ENCODE measurements at regions not wholly inside any gene's neighbourhood (a gene's known extent, or its start where the extent isn't known, plus 50 kb on each side); places are given as distances from the start of the nearest gene placed in this dataset.
"Not testable (repeated sequence)": the region's sequence is repeated elsewhere in the genome, so short reads cannot be mapped to it uniquely, and the experiment has no call there.

DNA sequence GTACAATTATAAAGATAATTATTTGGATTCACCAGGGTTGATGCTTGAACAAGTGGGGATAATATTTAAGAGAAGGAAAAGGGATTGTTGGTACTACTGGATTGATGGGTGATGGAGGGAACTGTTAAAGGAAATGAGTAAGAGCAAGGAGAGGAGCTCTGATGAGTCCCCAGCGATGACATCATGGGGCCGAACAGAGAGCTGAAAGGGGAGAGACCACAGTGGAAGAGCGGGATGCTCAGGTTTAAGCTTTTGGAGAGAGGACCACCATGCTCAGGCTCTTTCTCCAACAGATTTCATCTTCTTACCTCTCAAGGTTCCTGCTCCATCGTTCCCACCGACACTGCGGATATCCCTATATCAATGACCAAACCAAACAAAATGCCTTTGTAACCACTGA is 568.7 kb downstream of the ETS1 start:
- DNase-seq, result no peak

DNA sequence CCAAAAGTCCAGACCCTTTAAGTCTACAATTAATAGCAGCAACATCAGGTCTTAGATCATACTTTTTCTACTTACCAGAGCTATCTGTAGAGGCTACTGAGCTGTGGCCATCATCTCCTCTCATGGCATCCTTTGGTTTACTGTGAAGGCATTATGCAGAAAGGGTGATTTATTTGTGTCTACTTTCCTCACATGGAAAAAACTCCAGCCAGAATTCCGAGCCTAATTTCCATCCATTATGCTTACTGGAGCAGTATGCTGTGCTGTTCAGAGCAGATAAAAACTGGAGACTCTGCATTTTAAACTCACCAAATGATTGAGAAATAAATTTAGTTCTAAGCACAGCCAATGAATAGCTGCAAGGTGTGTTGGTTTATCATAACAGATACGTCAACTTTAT is 581.8 kb downstream of the ETS1 start:
- no peak for DNase-seq

DNA sequence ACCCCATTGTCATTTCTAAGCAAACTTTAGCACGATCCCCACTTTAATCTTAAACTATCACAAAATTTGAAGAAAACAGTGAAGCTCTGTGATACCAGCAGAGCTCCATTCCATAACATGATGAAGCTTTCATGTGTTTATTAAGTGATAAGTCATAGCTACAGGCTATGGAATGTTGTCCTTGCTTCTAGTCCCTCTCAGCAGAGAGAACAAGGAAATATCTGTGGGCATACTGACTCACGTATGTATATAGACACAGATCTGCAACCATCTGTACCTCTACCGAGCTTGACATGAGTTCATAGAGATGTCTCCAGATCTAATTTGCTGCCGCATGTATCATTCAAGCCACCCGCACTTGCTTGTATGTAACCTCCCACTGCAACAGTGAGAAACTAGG is 588.9 kb downstream of the ETS1 start:
- DNase-seq, result no peak

DNA sequence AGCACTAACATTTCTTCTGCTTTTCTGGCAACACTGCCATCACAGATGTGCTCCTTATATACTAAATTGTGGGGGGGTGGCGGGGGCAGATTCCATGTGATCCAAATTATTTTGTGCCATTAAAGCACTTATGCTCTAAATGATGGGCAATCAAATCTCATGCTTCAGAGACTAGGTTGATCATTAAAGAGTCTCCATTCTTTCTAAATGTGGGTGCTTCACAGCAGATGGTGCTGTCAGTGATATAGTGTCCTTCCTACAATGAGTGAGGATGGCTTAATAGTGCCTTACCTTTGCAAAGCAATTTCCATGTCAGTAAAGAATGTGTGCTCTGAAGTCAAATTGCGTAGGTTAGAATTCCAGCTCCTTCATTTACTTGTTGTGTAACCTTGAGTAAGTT is 589.8 kb downstream of the ETS1 start:
- no peak for DNase-seq

DNA sequence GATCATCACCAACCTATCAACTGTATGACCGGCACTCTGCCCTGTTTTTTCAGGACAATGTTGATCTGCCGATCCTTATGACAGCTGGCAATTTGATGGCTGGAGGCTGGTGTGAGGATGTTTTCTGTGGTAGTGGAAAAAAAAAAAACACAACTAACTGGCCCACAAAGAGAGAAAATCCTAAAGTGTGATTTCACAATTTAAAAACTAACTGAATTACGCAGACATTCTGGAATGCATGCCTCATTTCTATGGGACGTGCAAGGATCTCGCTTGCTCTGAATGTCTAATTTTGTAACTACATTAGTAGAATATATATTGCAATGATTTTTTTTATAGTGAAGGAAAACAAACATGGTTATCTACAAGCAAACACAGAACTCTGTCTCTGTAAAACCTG is 590.5 kb downstream of the ETS1 start:
- no peak for DNase-seq

DNA sequence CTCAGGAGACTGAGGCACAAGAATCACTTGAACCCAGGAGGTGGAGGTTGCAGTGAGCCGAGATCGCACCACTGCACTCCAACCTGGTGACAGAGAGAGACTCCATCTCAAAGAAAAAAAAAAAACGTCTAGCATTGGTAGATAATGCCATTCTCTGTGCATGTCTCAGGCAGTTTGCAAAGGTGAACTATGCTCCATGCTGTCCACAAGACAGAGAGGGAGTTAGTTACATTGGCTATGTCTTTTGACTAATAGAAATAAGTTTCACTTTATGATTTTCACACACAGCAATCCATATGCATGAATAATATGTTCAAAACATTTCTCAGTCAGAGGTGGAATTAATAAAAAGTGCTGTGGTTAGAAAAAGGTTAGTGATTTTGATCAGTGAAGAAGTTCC is 591.4 kb downstream of the ETS1 start:
- no peak for DNase-seq

DNA sequence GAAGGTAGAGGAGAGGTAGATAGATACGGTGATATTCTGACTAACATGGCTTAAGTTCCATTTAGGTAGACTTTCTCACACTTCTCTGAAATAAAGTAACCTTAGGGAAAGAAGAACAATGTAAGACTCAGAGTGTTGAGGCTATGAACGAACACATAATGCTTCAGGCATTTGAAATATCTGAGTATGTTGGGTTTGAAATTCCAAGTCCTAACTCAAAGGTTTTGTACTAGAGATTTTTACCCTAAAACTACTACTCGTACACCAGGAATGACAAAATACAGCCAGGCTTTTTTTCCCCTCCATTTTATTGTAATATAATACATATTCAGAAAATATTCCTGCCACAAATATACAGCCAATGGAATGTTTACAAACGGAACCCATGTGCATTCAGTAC is 592.6 kb downstream of the ETS1 start:
- DNase-seq, result no peak

DNA sequence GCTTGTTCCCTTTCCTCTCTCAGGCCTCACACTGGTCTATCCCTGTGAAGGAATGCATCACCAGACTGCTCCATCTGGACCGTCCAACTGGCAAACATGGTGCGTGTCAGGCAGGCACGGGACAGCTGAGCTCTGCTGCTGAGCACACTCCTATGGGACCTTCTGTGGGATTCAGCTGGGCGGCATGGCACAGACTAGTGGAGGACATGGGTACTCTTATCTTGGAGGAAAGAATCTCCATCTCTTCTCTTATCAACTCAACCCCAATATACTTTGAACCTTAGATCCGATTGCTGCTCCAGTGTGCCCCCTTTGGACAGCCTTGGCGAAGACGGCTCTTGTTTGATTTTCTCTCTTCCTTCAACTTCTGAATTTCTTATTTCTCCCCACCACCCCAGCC is 593.6 kb downstream of the ETS1 start:
- no peak for DNase-seq

DNA sequence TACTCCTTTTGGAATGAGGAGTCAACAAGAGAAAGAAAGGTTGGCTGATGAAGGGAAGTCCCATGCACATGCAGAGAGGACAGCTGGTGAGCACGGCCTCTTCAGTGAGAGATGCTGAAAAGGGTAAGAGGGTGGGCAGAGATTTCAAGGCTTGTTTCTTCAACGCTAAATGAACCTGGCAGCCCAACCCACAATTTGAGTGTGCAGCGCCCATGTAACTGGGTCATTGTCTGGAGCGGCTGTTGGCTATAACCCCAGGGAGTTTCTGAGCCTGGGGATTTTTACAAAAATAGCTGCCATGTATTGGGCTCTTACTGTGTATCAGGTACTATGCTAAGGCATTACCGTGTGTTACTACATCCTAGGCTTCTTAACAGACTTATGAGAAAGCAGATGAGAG is 594.1 kb downstream of the ETS1 start:
- no peak for DNase-seq

DNA sequence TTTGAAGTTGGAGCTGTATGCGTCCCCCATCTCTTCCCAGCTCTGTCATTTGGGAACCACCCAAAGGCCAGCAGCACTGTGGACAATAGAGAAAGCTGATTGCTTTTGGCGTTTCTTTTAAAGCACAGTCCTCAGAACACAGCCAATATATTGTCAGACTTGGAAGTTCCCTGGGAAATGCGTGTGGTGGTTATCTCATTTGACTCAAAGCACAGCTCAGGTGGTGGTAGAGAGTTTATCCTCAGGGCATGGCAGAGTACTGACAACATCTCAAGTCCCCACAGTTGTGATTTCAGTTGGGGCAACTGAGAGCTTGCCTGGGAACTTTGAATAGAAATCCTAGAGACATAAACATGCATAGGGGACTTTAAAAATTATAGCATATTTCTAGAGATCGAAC is 601.3 kb downstream of the ETS1 start:
- no peak for DNase-seq

DNA sequence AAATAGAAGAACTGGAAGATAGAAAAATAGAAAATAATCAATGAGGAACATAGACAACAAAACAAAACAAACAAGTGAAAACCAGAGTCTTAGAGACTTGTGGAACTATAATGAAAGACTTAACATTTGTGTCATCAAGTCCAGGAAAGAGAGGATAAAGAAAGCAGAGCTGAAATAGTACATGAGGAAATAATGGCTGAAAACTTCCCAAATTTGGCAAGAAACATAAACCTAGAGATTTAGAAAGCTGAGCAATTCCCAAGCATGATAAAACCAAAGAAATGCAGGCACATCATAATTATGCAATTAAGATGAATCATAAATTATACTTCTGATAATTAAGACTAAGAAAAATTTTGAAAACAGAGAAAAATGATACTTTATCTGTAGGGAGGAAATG is 614.5 kb downstream of the ETS1 start:
- DNase-seq, result no peak

DNA sequence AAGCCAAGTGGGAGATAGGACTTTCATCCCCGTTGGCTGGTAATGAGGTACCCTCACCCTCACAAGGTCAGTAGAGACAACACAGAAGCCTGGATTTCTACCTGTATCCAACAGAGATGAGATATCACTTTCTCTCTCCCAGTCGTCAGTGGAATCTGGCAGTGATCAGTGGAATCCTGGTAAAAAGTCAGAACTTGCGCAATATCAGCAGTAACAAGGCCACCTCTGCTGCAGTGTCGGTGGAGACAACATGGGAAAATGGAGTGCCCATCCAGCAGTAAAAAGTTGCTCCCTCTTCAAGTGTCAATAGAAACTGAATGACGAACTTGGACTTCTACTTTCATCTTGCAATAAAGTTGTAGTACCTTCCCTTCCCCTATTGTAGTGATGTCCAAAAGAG is 615.9 kb downstream of the ETS1 start:
- DNase-seq, result no peak

DNA sequence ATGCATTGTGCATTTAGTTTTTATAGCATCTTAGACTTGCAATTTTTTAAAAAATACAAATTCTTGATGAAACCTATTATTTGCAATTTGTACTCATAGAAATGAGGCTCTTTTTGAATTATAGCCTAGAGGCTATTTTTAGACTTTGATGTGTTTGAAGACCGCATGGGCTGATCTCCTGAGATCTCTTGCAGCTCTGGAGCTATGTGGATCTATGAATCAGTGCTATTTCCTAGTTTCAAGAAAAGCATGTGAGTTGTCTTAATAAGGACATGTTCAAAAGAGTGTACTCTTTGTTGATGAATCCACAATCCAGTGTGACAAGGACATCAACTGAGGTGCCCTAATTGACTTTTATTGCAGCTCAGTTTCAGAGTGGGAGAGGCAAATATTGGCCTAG is 620.5 kb downstream of the ETS1 start:
- DNase-seq, result no peak

DNA sequence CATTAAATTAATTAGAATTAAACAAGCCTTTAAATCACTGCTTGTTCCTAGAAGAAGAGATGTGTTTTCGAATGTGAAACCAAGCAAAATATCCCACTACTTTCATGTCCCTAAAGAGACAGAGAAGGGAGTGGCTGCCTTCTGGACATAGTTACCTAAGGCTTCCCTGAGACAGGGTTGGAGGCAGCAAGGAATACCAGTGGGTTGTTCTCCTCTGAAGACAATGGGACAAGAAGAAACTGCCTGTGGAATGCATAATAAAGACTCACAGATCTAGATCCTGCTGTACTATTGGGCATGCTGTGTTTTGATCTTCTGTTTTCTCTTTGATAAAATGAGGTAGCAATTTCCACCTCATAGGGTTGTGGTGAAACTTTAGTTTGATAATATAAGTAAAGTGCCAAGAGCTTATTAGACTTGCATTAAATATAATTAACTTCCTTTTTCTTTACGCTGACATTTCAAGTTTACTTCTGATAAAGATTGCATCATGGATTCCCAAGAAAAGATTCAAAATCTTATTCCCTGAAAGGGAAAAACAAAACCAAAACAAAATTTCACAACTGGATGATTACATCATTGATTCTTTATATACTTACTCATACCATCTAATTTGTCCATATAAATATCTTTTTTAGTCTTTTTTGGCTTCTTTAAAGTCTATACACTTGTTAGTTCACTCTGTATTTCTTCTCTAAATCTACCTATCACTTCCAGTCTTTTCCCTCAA is 621.3 kb downstream of the ETS1 start:
- DNase-seq, result no peak

DNA sequence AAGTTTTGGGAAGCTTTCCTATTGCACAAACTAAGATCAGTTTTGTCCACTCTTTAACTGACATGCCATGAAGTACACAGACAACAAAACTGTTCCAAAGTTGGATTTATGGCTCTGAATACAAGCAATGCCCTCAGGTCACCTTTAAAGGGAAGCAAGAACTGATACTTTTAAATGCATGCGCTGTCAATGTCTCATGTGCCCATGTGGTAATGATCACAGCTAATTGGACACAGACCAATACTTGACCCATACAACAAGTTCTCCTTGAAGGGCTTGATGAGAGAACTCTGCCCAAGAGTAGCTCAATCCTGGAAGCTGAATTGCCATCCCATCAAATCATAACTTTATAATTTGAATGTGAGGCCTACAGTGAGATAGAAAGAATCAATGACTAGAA is 624.9 kb downstream of the ETS1 start:
- no peak for DNase-seq

DNA sequence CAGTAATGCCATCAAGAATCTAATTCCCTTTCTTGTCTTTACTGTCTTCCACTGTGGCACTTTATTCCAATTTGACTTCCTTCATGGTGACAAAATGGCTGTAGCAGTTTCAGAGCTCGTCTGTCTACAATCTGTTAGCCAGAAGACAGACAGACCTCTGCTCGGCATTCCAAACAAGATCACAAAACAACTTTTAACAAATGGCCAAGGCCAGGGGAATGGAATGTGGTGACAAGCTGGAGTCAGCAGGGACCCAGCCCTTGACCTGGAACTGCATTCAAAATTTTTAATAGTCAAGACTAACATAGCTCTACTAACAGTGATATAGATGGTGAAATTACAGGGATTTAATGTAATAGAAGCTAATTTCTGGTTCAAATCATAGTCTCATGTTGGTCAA is 637.2 kb downstream of the ETS1 start:
- DNase-seq, result no peak

DNA sequence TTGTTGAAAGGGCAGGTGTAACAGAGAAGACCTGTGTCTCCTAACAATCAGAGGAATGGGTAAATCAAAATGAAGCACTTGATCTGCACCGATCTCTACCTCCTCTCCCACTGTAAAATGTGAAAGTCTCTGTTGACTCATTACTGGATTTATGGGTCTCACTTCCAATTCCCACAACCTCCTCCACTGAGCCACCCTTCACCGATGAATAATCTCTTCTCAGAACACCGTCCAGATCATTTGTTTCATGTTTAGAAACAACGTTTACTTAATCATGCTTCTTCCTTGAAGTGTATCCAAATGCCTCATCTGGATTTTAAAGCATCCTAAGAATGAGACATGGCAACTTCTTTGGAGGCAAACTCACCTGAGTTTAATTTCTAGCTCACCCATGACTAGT is 643.6 kb downstream of the ETS1 start:
- no peak for DNase-seq

DNA sequence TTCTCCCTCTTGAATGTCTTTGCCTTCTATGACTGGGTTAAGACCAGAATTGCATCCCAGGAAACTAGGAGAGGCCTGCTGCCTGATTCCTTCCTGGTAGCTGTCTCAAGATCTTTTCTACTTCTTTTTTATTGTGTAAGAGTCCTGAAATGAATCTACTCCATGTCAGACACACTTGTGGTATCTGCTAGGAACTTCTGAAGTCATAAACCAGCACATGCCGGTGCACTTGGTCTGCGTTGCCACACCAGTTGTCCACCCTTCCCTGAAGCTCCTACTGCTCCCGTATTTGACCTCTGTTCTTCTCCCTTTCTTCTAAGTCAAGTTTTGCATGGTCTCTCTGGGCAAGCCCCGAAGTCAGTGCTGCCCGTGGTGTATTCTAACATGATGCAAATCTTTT is 644.2 kb downstream of the ETS1 start:
- no peak for DNase-seq

DNA sequence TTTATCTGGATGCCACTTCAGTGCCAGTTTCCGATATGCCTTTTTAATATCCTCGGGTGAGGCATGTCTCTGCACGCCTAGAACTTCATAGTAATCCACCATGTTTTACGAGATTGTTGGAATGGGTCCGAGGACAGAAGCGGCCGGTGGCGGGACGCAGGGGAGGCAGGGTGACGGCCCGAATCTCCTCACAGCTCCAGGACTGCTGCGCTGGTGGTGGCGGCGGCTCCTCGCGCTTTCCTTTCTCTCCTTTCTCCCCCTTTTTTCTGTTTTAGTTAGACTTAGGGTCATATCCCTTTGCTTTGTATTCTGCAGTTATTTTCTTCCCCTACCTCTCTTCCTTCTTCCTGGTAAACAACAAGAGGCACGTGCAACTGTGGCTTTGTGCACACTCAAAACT is 645.8 kb downstream of the ETS1 start:
- DNase-seq, result not testable (repeated sequence)

DNA sequence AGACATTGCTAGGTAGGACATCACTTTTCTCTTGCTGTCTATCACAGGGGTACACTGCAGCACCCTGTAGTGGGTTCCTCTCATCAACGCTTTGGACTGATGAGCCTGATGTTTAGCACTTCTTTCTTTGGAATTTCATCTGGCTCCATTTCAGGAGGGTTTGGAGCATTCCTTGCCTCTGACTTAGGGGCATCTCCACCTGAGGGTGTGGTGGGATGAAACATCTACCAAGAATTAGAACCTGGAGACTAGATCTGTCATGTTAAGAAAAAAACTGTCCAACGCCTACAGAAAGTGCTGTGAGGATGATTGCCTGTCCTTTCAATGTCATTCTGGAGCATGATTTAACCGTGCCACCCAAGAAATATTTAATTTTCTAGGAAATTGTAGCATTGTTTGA is 648.4 kb downstream of the ETS1 start:
- DNase-seq, result no peak

DNA sequence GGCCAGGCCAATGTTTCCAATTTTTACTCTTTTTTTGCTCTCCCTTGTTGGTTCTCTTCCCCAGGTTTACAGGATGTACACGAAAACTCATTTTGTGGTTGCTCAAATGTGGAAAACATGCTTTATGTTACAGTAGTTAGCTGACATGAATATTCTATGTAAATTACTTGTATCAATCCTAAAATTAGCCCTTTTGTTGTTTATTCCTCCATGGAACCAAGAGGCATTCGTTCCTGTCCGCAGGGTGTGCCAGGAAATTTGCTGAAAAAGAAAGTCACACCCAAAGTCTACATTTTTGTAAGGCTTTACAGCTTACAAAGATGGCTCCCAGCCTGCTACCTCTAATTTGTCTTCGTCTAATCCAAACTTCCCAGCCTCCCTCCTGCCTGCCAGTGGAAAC is 652.3 kb downstream of the ETS1 start:
- DNase-seq, result no peak

DNA sequence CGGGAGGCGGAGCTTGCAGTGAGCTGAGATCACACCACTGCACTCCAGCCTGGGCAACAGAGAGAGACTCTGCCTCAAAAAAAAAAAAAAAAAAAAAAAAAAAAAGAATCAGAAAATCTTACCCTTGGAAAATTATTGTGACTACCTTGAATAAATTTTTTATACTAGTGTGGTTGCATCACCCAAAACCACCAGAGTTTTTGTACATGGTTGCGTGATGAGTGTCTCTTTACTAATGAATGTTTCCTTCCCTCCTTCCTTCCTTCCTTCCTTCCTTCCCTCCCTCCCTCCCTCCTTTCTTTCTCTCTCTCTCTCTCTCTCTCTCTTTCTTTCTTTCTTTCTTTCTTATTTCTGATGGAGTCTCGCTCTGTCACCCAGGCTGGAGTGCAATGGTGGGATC is 653.4 kb downstream of the ETS1 start:
- not testable (repeated sequence) for DNase-seq

DNA sequence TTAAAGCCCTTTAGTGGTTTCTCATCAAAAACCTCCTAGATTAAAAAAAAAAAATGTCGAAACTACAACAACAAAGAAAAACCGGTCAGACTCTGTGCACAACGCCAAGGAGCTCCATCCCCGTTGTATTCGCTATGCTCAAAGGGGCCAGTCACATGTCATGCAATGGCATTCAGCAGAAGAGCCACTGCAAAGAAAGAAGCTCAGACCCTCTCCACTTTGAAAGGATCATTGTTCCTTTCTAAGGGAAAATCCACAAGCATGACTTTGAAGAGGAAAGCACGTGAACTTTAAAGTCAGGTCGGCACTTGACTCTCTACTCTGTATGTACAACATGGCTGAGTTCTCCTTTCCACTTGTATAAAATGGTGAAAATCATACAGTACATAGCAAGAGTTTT is 655.6 kb downstream of the ETS1 start:
- no peak for DNase-seq

DNA sequence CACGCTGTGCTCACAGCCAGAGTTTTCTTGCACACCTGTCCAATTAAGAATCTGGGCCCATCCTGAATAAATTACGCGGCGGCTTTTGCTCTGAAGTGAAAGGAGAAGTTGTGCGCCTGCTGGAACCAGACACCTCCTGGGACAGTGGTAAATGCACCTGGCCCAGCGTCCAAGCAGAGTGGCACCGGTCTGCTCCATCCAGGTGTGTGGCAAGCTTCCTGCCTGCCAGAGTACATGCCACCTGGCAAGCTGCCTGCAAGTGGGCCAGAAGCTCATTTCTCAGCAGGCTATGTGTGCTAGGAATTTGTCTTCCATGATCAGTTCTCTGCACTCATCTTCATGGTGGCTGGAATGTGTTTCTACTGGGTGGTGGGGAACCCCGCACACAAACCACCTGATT is 660.6 kb downstream of the ETS1 start:
- no peak for DNase-seq

DNA sequence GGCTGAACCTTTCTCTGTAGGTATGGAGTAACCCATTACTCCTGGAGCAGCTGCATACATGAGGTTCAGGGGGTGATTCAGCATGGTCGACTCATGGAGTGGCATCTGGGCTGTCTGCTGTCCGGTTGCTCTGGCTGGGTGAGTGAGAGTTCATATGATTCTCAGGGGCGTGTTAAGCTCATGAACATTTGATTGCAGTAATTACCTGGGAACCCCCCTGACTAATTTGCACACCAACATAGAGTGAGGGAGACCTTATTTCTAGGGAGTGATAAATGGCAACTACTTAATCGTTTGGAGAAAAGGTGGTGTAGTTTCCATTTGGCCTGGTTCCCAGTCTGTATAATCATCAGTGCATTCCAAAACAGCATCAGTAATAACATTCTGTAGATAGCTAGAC is 661.9 kb downstream of the ETS1 start:
- DNase-seq, result no peak

Data from NCI-H524 treated with DMSO at 0.1 percent for 48 hours (cell line).